K562 (cell line): ENCODE measurements at regions not wholly inside any gene's neighbourhood (a gene's known extent, or its start where the extent isn't known, plus 50 kb on each side); places are given as distances from the start of the nearest gene placed in this dataset.

ENCODE experiments used
- GABPA ChIP-seq: fragments of 200-800 bp; sonication (Bioruptor generic); conservative IDR thresholded peaks from 2 replicates; pipeline ENCODE4 v1.6.1; 2016; ENCODE audit warnings: low read depth, missing genetic modification characterization, missing compliant biosample characterization
- L3MBTL2 ChIP-seq: fragments of 450-650 bp; IDR thresholded peaks from 2 replicates; pipeline ENCODE4 v1.6.1; 2016; ENCODE audit warnings: mild to moderate bottlenecking, moderate library complexity
- PPARD ChIP-seq: fragments of 250-450 bp; sonication (Bioruptor Pico); IDR thresholded peaks from 2 replicates; pipeline ENCODE4 v1.8.0; 2022; ENCODE audit warnings: inconsistent platforms, mild to moderate bottlenecking, moderate library complexity
- YY1 ChIP-seq, 3 experiments: IDR thresholded peaks; 2 replicates each; pipeline ENCODE4 v1.6.1; 2011; ENCODE audit warnings: low read length in 2 of 3, mild to moderate bottlenecking in 2 of 3, moderate library complexity in 2 of 3, borderline replicate concordance in 1 of 3, control low read depth in 1 of 3, low read depth in 1 of 3; ENCODE audit not compliant: insufficient read depth in 3 of 3, insufficient replicate concordance in 2 of 3, control insufficient read depth in 1 of 3, insufficient read length in 1 of 3; ENCODE audit errors: extremely low read depth in 1 of 3
- ZNF133 ChIP-seq: fragments of 250-450 bp; sonication (Bioruptor Pico); IDR thresholded peaks from 2 replicates; pipeline ENCODE4 v1.4.0; 2020; ENCODE audit warnings: mild to moderate bottlenecking
- TF ChIP-seq, protein P1 (sequence below): sonication (generic); formaldehyde crosslinking; IDR thresholded peaks from 2 replicates; pipeline ENCODE4 v1.9.0; 2022; ENCODE audit warnings: mild to moderate bottlenecking, missing genetic modification reagents

- no peak for TF ChIP-seq GABPA (tag)
- no peak for TF ChIP-seq L3MBTL2
- TF ChIP-seq, protein P1, sequence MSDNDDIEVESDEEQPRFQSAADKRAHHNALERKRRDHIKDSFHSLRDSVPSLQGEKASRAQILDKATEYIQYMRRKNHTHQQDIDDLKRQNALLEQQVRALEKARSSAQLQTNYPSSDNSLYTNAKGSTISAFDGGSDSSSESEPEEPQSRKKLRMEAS (CRISPR knock-in tag) = no peak
- TF ChIP-seq YY1 (IDR thresholded peaks at IDR 0.05; ENCODE audit: borderline replicate concordance in 1 of 3, control insufficient read depth in 1 of 3, extremely low read depth in 1 of 3, insufficient read depth in 3 of 3, insufficient read length in 1 of 3, insufficient replicate concordance in 2 of 3, low read depth in 1 of 3, low read length in 2 of 3) = no peak
- no peak for TF ChIP-seq ZNF133 (CRISPR knock-in tag)
- TF ChIP-seq PPARD (CRISPR knock-in tag) = no peak
Observed at GRCh38 chr2:238585836-238586821, 159.4 kb downstream of the ASB1 start.
